Smooth muscle cell of the brain vasculature (primary cell): ENCODE measurements at regions not wholly inside any gene's neighbourhood (a gene's known extent, or its start where the extent isn't known, plus 50 kb on each side); places are given as distances from the start of the nearest gene placed in this dataset.

ENCODE experiments used
- DNase-seq: peaks from one replicate; pipeline ENCODE4 v3.0.0-alpha.2; 2012; ENCODE audit warnings: low read depth, low spot score

DNA sequence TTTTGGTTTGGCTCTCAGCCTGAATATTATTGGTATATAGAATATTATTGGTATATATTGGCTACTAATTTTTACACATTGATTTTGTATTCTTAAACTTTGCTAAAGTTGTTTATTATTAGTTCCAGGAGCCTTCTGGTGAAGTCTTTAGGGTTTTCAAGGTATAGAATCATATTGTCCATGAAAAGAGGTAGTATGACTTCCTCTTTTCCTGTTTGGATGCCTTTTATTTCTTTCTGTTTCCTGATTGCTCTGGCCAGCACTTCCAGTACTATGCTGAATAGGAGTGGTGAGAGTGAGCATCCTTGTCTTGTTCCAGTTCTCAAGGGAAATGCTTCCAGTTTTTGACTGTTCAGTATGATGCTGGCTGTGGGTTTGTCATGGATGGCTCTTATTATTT lies 107.3 kb upstream of the LIPC start:
- DNase-seq, result no peak

DNA sequence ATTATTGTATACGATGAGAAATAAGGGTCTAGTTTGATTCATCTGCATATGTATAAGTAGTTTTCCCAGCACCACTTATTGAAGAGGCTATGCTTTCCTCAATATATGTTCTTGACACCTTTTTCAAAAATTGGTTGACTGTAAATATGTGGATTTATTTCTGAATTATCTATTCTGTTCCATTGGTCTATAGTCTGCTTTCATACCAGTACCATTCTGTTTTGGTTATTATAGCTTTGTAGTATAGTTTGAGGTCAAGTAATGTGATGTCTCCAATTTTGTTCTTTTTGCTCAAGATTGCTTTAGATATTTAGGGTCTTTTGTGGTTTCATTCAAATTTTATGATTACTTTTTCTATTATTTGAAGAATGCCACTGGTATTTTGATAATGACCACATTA lies 103.8 kb upstream of the LIPC start:
- DNase-seq, result no peak

DNA sequence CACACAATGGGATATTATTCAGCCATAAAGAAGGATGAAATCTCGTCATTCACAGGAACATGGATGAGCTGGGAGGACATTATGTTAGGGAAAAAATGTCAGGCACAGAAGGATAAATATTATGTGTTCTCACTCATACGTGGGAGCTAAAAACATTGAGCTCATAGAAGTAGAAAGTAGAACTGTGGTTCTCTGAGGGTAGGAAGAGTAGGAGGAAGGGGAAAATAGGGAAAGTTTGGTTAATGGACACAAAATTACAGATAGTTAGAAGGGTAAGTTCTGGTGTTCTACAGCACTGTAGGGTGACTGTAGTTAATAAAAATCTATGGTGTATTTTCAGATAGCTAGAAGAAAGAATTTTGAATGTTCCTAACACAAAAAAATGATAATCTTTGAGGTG lies 102.6 kb upstream of the LIPC start:
- no peak for DNase-seq

DNA sequence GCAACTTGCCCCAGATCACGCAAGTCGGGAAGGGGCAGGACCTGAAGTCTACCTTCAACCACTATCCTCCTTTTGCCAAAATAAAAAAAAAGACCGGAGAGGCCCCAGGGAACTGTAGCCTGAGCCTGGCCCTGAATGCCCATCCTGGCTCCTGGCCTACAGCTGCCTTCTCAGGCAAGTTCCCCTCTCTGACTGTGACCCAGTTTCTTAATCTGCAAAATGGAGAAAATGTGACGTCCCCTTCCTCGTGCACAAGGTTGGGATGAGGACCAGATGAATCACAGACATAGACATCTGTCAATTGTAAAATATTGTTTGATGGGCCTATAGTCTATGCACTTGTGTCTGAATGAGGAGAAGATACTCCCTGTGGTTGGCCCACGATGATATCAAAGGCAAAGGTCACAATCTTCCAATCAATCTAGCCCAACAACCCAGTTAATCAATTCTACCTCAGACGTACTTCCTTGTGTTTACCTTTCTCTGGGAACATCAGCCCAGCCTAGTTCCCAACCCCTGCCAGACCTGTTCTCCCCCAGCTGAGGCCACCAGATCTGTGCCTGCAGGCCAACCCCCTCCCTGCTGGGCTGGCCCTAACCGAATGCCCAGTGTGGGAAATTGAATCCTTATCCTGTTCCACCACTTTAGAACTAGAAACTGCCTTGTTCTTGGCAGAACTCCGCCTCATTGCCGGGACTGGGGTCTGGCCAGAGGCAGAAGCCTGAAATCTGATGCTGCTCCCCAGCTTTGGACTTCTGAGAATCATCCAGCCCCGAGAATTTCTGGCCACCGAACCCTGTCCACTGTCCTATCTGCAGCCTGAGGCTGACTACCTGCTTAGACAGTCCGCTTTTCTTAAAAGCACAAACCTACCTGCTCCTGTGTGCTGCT lies 101.8 kb upstream of the LIPC start:
- DNase-seq, result no peak

DNA sequence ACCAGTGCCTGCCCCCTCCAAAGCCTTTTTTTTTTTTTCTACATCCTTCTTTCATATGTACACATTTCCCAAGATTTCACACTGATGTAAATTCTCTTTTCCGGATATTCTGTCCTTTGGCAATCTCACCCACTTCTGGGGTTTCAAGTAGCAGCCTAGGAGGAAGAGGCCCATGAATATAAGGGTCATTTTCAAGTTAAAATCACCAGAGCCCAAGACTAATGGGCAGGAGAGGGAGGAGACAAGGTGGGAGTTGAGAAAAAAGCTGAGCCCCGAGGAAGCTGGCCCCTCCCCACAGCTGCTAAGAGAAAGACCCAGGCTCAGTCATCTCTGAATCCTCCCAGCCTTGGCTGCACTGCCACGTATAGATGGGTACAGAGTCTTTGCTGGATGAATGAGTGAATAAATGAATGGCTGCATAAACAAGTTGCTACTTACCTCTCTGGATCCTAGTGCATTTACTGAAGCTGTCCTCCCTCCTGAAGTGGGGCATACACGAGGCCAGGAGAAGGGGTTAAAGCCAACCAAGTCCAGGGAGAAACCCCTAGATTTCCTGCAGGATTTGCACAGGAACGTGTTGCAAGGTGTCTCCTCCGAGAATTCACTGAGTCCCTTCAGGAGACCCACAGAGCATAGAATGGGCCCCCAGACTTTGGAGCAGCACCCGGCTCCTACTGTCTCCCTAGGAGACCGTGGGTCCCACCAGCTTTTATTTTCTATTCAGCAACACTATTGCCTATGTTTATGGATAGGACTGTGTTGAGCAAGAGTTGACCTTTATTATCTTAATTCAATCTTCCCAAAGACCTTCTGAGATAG lies 100.8 kb upstream of the LIPC start:
- DNase-seq, result no peak

DNA sequence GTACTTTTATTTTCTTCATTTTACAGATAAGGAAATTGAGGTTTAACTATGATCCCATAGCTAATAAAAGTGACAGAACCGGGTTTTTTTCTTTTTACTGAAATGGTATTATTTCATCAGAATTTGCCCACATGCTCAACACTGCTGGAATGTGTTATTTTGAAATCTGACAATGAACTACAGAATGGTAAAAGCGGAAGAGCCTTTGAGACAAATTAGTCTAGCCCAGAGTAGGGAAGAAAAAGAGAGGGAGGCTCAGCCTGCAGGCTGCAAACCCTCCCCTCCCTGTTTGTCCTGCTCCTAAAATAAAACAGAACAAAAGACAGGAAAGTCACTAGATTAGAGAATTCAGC lies 100.3 kb upstream of the LIPC start:
- DNase-seq, result no peak

DNA sequence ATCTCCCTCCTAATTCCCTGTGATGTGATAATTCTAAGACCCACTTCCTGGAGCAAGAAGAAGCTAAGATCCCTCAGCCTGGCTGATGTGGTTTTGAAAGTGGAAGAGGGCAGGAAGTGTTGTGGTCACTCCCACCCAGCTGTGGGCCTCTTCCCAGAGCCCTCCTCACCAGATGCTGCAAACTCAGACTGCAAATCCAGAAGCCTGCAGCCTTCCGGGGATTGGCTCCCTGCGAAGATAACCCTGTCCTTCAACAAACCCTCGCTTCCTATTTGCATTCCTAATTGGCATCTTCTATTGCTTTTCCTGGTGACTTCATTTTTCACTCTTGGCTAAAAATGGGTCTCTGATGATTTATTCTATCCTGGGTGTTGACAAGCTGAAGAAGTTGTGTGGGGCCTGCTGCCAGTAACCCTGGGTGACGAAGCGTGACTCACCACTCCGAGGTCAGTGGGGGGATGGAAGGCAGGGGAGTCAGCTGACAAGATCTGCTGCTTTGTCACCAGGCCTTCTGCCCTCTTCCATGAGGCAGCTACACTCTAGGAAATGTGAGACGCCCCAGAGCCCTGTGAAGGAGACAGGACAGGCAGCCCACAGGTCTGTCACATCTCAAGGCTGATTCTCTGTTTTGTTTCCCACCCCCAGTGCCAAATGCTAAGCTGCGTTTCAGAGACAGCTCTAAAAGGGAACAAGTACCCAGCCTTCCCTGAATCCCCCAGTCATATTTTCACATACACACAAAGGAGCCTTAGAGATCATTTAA lies 99.7 kb upstream of the LIPC start:
- DNase-seq, result peak; percentile 95

DNA sequence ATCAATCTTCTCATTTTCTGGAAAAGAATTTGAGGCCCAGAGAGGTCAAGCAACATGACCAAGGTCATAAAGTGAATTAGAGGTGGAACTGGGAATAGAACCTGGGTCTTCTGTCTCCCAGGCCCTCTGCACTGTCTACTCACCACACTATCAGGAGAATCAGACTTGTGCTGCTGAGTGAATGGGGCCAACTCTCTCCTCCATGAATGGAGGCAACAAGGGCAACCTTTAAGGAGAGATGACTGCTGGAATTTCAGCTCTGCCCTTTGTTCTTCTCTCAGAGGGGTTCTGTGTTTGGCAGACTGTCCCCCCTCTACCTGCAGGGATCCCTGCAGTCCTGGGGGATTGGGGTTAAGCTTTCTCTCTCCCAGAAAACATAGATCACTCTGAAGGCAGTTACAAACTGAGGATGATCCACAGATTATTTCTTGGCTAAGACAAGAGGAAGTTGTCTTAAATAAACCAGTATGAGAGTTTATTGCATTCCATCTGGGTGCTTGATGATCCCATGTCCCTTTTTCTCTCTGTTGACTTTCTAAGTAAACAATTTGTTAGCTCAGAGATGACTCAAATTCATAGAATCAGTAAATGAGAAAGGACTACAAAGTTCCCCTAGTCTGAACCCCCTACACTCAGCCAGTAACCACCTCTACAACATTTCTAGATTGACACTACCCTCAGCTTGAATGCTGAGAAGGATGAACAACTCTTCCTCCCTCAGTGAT lies 99.0 kb upstream of the LIPC start:
- no peak for DNase-seq

DNA sequence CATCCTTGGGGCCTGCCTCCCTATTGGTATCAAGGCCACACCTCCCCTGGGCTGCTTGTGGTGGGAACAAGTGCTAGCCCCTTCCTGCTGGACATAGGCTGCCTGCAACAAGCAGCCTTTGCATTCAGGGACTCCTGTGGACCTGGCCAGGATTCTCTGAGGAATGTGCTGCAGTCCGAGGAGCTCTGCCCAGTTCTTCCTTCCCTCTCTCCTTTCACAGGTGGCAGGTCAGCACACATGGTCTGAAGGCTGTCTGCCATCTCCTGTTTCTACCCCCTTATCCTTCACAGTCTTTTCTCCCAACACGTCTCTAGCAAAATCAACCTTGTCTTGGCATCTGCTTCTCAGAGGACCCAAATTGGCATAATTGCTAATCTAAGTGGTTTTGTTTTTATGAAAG lies 97.0 kb upstream of the LIPC start:
- DNase-seq, result no peak

DNA sequence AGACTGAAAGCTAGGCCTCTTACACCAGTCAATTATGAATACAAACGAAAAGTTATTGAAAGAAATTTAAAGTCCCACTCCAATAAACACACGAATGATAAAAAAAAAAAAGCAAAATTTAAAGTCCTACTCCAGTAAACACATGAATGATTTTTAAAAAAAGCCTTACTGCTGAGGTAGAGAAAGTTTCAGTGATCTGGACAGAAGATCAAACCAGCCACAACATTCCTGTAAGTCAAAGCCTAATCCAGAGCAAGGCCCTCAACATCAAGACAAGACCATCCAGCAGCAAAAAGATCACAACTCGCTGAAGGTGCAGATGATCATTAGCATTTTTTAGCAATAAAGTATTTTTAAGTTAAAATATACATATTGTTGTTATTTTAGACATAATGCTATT lies 95.6 kb upstream of the LIPC start:
- DNase-seq, result no peak

DNA sequence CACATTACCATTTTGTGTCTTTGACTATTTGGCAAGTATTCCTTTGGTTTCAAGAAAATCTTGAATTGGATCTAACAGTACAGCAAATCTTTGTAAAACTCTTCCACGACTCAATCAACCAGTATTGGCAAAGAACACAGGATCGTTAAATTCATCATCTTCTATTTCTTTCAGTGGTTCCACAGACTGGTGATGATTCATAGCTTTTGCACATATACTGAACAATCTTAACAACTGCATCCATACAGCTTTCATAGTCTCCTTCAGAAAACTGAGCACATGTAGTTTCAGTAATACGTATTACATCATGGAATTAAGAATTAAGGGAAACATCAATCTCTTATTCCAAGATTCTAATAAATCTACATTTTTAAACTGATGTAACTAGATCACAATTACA lies 91.6 kb upstream of the LIPC start:
- no peak for DNase-seq

DNA sequence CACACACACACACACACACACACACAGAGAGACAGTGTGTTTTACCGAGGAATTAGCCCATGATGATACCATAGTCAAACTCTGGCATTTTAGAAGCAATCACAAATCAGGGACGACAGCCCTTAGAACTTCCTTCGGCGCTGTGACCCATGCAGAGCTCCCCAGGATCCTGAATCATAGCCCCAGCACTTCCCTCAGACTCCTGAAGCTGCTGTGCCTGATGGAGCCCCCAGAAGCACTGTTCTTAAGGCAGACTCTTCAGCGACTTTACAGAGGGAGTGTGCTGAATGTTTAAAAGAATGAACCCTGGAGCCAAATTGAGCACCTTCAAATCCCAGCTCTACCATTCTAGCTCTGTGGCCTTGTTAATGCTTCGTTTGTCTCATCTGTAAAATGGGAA lies 89.3 kb upstream of the LIPC start:
- no peak for DNase-seq

DNA sequence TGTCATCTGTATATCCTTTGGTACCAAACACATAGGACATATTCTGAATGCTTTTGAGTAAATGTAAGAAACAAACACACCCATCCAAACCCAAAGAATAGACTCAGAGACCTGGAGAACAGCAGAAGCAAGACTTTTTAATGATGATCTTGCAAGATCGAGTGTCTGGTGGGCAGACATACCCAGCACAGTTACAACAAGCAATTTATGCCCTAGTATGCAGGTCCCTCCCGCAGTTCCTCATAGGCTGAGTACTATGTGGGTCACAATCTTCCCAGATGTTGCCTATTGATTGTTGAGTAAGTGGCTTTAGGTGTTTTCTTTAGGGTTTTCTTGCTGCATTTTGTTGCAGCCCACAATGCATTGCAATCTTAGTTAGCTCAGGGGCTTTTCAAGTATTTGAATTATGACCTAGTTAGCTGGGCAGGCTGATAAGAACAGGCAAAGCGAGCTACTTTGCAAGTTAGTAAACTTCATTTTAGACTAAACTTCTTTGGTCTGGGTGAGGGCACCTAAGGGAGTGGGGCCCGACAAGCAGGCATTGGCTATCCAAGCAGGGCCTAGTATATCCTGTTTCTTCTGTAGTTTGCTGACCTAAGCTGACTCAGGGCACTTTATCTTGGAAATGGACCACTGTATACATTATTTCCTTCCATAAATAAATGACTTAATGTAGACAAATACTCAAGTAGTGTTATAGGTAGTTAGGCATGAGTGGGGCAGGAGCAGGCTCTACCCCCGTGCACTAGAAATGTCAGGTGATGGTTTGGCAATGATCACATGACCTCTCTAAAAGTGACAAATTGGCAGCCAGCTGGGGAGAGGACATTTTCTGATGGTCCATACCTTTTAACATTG lies 87.3 kb upstream of the LIPC start:
- DNase-seq, result no peak

DNA sequence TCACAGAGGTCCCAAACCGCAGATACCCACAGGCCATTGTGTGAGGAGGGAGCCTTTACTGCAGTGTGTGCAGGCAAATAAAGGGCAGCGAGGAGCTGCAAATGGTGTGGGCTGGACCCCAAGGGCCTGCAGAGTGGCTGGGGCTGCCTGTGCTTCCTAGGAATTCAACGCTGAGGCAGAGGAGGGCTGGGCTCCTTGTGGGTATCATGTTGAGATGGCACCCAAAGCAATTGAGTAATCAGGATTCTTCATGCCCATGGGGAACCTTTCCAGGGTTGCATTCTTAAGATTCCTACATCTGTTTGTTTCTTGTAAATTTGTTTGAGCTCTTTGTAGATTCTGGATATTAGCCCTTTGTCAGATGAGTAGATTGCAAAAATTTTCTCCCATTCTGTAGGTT lies 85.4 kb upstream of the LIPC start:
- no peak for DNase-seq

DNA sequence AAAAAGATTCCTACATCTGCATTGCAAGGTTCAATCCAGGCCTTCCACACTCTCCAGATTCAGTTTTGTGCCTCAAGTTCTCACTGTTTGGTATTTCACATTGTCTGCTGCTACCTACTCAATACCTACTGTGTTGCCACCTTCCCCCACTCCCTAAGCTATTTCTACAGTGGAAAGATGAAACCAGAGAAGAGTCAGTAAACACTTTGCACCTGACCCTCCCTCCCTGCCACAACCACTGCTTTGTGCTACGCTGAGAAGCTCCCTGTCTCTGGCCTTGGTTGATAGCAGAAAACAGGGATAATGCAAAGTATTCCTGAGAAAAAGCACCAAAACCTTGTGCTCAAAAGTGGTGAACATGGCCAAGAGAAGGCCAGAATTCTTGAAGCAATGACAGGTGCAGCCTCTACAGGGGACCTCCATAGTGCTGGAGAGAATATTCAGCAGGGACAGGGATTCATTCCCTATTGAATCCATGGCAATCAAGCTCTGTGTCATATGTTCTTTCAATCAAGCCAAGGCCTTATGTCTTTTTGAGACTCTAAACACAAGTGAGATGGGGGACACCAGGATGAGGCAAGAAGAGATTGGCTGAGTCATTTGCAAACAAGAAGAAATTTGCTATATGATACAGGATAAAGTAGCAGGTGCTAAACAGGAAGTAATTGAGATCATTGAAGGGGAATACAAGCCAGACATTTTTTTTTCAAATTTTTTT lies 83.5 kb upstream of the LIPC start:
- no peak for DNase-seq

DNA sequence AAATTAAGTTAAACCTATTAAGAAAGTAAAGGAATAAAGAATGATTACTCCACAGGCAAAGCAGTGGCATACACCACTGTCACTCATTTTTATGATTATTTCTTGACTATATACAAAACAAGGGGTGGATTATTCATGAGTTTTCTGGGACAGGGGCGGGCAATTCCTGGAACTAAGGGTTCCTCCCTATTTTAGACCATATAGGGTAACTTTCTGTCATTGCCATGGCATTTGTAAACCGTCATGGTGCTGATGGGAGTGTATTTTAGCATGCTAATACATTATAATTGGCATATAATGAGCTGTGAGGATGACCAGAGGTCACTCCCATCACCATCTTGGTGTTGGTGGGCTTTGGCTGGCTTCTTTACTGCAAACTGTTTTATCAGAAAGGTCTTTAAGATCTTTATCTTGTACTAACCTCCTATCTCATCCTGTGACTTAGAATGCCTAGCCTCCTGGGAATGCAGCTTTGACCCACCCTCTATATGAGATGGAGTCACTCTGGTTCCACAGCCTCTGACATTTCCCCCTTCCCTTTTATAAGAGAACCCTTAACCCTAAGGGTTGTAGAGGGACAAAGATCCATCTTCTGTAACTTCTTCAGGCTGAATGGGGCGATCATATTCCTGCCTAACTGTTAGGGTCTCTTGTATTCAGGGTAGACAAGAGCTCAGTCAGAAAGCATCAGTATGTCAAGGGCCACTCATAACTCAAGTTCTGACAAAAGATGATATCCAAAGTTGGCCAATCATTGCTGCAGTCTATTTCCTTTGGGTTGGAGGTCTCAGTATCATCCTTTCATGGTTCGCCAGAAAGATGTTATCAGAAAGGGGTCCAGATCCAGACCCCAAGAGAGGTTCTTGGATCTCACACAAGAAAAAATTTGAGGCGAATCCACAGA lies 79.5 kb upstream of the LIPC start:
- DNase-seq, result no peak

DNA sequence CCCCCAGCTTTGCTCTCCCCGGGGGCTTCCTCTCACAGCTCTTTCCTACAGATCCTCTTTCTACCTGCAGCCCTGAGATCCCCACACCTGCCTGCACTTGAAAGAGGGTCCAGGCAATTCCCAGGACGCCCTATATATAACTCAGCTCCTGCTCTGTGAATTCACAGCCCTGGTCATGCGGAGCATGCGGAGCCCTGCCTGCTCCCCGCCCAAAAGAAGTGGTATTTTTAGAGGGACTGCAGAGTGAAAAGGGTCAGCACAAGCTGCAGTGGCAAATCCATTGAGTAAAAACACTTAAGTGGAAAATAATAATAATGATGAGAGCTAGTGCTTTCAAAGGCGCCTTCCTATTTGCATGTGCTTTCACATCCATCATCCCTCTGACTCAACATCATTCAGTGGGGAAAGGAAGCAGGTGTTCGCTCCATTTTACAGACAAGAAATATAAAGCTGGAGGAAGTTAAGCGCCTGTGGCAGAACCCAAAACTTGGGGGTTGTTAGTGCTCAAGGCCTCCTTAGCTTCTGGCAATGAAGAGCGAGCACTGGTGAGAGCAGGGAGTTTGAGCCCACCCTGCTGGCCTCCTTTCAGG lies 76.3 kb upstream of the LIPC start:
- no peak for DNase-seq

DNA sequence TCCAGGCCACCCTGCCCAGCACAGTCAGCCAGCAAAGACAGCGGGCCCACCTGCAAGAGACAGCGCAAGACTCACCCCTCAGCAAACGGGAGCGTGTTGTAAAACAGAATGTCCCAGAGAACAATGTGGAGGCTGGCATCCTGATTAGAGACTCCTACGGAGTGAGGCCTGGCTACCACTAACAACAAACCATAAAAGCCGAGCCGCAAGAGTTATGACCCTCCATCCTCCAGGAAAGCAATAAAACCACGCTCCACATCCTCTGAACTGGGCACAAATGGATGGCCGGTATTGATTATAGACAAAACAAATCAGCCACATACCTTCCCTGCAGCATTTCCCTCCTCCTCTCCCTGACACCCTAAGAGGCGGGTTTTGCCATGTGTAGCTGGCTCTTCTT lies 75.8 kb upstream of the LIPC start:
- DNase-seq, result no peak
